DND-41 (cell line): ENCODE measurements at regions not wholly inside any gene's neighbourhood (a gene's known extent, or its start where the extent isn't known, plus 50 kb on each side); places are given as distances from the start of the nearest gene placed in this dataset.

Source experiments
- EZH2 ChIP-seq: IDR thresholded peaks from 3 replicates; pipeline ENCODE4 v1.6.1; 2012; ENCODE audit warnings: borderline replicate concordance, low read depth, mild to moderate bottlenecking, moderate library complexity, low read length, inconsistent platforms; ENCODE audit not compliant: severe bottlenecking
- TF ChIP-seq, protein P1 (sequence below): IDR thresholded peaks from 2 replicates; pipeline ENCODE4 v1.5.1; 2012; ENCODE audit warnings: borderline replicate concordance, low read length, moderate library complexity, mild to moderate bottlenecking; ENCODE audit not compliant: poor library complexity, severe bottlenecking; ENCODE audit errors: extremely low read depth

DNA sequence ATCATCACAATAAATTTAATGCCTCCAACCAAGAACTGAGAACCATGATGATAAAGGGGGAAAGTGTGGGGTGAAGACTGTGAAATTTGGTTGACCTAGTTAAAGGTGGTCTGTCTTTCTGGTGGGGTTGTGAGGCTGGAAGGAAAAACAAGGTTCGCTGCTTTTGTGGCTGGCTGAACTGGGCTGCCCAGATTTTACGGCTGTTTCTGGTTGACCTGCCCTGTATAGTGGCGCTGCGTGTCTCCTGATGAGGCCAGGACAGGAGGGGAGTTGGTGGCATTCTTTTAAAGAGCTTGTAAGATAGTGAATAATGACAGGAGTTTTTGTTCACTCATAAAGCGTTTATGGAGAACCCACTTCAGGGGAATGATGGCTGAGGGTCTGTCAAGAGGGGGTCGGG, 101.8 kb downstream of the CYP26A1 start:
- TF ChIP-seq EZH2, result no peak
- TF ChIP-seq, protein P1, sequence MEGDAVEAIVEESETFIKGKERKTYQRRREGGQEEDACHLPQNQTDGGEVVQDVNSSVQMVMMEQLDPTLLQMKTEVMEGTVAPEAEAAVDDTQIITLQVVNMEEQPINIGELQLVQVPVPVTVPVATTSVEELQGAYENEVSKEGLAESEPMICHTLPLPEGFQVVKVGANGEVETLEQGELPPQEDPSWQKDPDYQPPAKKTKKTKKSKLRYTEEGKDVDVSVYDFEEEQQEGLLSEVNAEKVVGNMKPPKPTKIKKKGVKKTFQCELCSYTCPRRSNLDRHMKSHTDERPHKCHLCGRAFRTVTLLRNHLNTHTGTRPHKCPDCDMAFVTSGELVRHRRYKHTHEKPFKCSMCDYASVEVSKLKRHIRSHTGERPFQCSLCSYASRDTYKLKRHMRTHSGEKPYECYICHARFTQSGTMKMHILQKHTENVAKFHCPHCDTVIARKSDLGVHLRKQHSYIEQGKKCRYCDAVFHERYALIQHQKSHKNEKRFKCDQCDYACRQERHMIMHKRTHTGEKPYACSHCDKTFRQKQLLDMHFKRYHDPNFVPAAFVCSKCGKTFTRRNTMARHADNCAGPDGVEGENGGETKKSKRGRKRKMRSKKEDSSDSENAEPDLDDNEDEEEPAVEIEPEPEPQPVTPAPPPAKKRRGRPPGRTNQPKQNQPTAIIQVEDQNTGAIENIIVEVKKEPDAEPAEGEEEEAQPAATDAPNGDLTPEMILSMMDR, result no peak
